ENCODE measurements at regions not wholly inside any gene's neighbourhood (a gene's known extent, or its start where the extent isn't known, plus 50 kb on each side); places are given as distances from the start of the nearest gene placed in this dataset.

GRCh38 chr13:107458269-107458668, 757.1 kb downstream of the LIG4 start:
- no peak for FAIRE-seq

DNA sequence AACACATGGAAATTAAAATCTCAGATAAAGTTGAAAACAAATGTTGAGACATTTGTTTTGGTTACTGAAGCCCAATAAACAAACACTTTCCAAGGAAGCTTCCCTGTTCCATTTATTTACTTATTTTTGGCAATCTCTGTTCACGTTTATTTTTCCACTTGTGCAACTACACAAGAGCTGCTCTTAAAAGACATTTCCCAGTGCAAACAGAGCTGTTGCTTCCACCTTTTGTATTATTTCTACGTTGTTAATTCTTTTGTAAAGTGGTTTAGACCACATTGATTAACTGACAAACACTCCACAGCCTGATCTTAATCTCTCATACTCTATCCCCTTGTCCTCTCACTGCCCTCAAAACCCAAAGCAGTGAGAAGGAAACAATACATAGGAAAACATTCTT, 757.6 kb downstream of the LIG4 start:
- FAIRE-seq, result no peak

- no peak for FAIRE-seq
These were observed 758.9 kb downstream of the LIG4 start for GRCh38 chr13:107456431-107456830.

- no peak for FAIRE-seq
These were observed 762.5 kb downstream of the LIG4 start for GRCh38 chr13:107452833-107453232.

DNA sequence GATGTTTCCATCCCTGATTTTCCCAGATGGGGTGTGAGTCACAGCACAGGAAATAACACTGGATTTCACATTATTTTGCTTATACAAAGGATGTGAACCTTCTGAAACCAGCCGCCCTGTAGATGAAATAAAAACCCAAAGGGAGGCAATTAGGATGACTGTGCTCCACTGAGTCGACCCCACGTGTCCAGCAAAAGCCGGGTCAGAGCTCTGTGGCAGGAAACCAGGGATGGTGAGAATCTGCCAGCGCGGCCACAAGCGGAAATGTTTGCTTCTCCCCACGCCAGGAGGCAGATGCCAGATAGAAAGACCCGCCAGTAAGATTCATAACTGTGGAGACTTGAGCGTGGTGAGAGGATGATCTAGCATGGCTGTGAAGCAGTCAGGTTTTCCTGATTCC, 764.4 kb downstream of the LIG4 start:
- FAIRE-seq, result peak; percentile 4

DNA sequence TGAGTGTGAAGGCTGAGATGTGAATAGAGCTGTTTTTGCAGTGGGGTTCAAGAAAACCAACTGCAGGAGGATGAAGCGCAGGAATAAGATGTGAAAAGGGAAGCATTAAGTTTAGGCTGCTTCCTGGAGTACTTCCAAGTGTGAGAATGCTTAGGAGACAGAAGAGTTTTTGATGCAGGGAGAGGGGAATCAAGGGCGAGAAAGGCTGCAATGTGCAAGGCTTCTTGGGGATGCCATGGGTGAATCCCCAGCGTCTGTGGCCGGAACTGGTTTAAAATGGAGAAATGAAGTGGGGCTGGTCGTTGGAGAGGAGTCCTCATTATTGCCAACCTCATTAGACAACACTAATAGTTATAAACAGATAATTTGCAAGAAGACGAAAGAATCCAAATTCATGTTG, 764.9 kb downstream of the LIG4 start:
- FAIRE-seq, result no peak

GRCh38 chr13:107447591-107447990, 767.7 kb downstream of the LIG4 start:
- FAIRE-seq, result no peak

GRCh38 chr13:107441279-107441678, 774.1 kb downstream of the LIG4 start:
- no peak for FAIRE-seq

DNA sequence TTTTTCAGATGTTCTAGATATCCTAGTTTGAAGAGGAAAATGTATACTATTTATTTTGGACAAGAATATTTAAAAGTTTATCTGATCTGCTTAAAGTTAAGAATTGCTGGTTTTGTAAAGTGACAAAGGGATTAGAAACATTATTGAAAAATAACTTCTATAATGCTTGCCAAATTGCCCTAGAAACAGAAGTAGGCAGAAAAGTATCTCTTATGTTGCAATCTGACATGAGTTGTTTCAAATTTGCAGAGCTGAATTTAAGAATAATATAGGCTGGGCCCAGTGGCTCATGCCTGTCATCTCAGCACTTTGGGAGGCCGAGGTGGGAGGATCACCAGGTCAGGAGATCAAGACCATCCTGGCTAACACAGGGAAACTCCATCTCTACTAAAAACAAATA, 777.1 kb downstream of the LIG4 start:
- FAIRE-seq, result no peak

- FAIRE-seq, result no peak
These were observed 781.0 kb downstream of the LIG4 start for GRCh38 chr13:107434347-107434746.

DNA sequence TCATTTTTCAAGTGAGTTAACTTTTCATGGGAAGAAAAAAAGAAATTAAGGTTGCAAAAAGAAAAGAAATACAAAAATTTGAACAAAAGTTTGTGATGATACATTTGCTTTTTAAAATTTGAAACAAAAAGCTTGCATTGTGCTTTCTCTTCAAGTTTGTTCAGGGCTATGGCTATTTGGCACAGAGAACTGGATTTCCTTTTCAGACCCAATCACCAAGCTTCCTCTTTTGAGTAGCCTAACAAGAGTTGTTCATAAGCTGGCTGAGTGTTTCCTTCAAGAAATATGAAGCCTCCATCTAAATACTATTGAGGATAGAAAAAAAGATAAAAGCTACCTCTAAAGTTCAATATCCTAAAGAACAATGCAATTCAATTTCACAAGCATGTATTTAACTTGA, 787.8 kb downstream of the LIG4 start:
- no peak for FAIRE-seq

DNA sequence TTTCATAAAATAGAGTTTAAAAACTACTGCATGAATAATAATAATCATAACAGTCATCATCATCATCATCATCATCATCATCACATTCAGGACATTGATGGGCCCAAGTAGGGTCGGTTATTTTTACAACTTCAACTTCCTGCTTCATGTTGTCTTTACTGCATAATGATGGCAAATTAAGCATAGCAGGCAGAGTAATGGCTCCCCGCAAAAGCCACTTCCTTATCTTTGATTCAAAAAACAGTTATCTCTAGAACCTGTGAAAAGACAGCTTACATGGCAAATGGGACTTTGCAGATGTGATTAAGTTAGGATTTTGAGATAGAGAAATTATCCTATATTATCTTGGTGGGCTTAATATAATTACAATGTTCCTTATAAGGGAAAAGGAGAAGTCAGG, 792.9 kb downstream of the LIG4 start:
- FAIRE-seq, result no peak

- no peak for FAIRE-seq
These were observed 793.4 kb downstream of the LIG4 start for GRCh38 chr13:107421951-107422350.

DNA sequence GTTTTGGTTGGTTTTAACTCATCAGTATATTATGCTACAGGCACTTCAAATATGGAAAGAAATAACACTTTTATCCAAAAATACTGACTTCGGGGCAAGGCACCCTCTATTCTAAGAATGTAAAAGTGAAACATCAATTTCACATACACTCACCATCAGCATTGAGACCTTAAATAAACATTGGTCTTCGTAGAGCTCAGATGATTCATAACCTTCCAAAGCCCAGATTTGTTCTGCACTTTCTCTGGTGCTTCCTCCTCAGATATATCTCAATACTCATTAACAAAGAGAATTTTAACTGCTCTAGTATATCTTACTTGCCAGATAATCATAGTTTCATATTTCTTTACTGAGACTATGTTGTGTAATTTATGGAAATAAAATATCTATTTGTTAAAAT, 794.3 kb downstream of the LIG4 start:
- FAIRE-seq, result no peak

GRCh38 chr13:107413005-107413404, 802.3 kb downstream of the LIG4 start:
- no peak for FAIRE-seq

- FAIRE-seq, result no peak
These were observed 808.3 kb downstream of the LIG4 start for GRCh38 chr13:107407074-107407473.

DNA sequence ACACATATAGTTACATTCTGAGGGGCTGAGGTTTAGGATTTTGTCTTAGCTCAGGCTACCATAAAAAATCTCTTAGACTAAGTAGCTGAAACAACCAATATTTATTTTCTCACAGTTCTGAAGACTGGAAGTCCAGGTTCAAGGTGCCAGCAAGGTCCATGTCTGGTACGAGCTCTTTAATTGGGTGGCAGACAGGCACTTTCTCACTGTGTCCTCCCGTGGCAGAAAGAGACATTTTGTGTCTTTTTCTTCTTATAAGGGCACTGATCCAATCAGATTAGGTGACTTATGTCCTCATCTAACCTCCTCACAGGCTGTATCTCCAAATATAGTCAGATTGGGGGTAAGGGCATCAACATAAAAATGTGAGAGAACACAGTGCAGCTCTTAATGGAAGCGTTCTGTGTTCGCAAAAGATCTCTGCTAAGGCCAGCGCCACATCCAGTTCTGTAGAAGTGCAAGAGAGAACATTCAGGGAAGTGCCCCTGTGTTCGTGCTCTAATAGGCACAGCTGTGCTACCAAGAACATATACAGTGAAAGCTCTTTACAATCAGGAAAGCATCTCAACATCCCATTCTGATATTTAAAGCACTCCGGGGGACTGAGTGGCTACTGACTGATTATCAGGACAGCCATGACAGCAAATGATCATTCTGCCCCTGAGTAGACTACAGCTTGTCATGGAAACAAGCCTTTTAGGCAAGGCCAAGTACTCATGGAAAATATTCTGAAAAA, 819.2 kb downstream of the LIG4 start:
- no peak for FAIRE-seq

GRCh38 chr13:107392205-107392604, 823.1 kb downstream of the LIG4 start:
- no peak for FAIRE-seq

GRCh38 chr13:107387525-107387924, 819.6 kb upstream of the ARGLU1 start:
- no peak for FAIRE-seq

- FAIRE-seq, result no peak
These were observed 811.6 kb upstream of the ARGLU1 start for GRCh38 chr13:107379407-107380155.

GRCh38 chr13:107376341-107377125, 808.6 kb upstream of the ARGLU1 start:
- no peak for FAIRE-seq

DNA sequence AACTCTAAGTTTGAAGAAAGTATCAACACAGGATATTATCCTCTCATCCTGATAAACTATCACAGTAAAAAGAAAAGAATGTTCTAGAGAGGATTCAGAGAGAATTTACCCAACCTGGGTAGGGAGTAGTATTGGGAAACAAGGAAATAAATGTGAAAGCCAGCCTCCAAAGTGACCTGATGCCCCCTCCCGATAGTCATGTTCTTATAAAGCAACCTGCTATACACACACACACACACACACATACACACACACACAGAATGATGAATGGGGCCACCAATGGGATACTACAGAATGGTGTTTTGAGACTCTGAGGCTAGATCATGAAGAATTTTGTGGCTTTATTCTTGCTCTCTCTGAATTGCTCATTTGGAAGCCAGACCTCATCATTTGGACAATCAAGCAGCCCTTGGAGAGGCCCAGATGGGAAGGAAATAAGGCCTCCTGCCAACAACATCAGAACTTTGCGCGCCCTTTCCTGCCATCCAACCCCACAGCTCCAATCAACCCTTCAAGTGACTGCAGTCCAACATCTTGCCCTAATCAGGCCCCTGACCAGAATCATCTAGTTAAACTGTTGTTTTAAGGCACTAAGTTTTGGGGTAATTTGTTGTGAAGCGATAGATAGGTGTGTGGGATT, 807.9 kb upstream of the ARGLU1 start:
- FAIRE-seq, result no peak

GRCh38 chr13:107374038-107374437, 806.1 kb upstream of the ARGLU1 start:
- no peak for FAIRE-seq
